ENCODE measurements at regions not wholly inside any gene's neighbourhood (a gene's known extent, or its start where the extent isn't known, plus 50 kb on each side); places are given as distances from the start of the nearest gene placed in this dataset.

DNA sequence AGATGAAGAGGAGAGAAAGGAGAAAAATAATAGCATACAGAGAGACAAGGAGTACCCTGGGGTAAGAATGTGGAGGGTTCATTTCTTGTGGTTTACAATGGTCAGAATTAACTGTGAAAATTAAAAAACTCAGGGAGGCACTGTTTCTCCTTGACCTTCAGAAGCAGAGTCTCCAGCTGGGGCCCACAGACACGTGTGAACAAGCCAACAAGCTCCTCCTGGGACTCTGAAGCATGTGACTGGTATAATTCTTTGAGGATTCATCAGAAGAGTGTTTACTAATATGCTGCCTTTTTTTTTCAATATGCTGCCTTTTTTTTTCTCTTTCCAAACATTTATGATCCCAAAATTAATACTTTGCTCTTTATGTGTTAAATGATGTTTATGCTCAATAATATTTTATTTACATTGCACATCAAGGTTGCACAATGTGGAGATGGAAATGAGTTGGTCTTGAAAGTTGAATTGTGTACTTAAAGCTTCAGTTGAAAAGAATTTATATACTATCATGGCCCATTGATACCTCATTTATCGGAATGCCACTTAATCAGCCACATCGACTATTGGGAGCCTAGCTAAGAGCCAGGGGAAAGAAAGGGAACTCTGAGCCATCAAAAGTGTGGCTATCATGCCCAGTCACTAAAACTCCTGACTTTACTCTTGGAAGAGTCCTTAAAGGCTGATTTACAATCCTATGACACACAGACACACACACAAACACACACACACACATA is 134.7 kb upstream of the RHOBTB1 start:
- no peak for TF ChIP-seq CTCF (conservative IDR thresholded peaks at IDR 0.05)

DNA sequence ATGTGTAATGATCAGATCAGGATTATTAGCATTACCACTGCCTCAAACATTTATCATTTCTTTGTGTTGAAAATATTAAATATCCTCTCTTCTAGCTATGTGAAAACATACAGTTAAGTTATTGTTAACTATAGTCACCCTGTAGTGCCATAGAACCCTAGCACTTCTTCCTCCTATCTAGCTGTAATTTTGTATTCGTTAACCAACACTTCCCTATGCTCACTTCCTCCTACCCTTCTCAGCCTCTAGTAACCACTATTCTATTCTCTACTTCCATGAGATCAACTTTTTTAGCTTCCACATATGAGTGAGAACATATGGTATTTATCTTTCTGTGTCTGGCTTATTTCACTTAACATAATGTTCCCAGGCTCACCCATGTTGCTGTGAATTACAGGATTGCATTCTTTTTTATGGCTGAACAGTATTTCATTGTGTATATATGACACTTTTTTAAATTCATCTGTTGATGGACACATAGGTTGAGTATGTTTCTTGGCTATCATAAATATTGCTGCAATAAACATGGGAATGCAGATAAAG is 132.7 kb upstream of the RHOBTB1 start:
- H3K27ac ChIP-seq = peak overlapping the region; percentile 55; the same call in 1 of the 2 replicates
- TF ChIP-seq CTCF (conservative IDR thresholded peaks at IDR 0.05) = no peak

More for the DNA sequence above, 134.7 kb upstream of the RHOBTB1 start:
- no peak overlapping the region for H3K27ac ChIP-seq

GRCh38 chr10:61073391-61073790 is 129.4 kb upstream of the RHOBTB1 start:
- no peak for TF ChIP-seq CTCF (conservative IDR thresholded peaks at IDR 0.05)
- no peak overlapping the region for H3K27ac ChIP-seq

- no peak for TF ChIP-seq CTCF (conservative IDR thresholded peaks at IDR 0.05)
- no peak overlapping the region for H3K27ac ChIP-seq
Observed at GRCh38 chr10:61071580-61071979, 127.6 kb upstream of the RHOBTB1 start.

GRCh38 chr10:61068471-61068870 is 124.5 kb upstream of the RHOBTB1 start:
- no peak overlapping the region for H3K27ac ChIP-seq
- no peak for TF ChIP-seq CTCF (conservative IDR thresholded peaks at IDR 0.05)

DNA sequence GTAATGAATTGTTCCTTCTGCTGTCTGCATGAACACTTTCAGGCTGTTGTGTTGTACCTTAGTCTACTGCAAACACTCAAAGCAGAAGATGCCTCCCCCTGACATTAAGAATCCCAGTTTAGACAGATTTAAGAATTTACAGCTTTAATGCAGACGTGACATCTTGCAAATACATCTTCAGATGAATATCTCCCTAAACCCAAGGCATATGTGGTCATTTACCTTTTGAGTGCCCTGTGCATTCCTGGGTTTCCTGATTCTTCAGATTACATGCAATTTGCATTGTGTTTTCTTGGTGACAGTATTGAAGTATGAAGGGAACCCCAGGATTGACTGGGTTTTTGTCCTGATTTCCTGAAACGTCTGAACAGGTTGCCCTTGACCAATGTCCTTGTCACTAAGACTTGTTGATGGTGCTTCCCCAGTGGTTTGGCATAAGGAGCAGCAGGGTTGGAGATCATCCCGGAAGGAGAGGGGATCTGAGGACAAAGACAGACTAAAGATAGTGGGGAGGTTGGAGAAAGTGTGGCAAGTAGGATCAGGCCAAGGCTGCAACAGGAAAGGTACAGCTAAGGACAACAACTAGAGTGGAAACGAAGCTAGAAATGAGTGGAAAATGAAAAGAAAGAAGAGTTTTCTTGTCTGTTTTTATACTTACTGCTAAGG is 123.8 kb upstream of the RHOBTB1 start:
- H3K27ac ChIP-seq = peak overlapping the region; percentile 27; the same call in 1 of the 2 replicates
- no peak for TF ChIP-seq CTCF (conservative IDR thresholded peaks at IDR 0.05)

- no peak for TF ChIP-seq CTCF (conservative IDR thresholded peaks at IDR 0.05)
- peak overlapping the region; percentile 27; the same call in 1 of the 2 replicates for H3K27ac ChIP-seq
Observed at GRCh38 chr10:61066661-61067344, 122.8 kb upstream of the RHOBTB1 start.

All from VCaP (cell line).